NCI-H82 (cell line): ENCODE measurements at regions not wholly inside any gene's neighbourhood (a gene's known extent, or its start where the extent isn't known, plus 50 kb on each side); places are given as distances from the start of the nearest gene placed in this dataset.

Source experiments
- DNase-seq: peaks from one replicate; lab custom pipeline; 2025; lab: John Stamatoyannopoulos, UW

- no peak for DNase-seq
Measured at GRCh38 chr12:125225641-125226040, 160.4 kb downstream of the AACS start.

DNA sequence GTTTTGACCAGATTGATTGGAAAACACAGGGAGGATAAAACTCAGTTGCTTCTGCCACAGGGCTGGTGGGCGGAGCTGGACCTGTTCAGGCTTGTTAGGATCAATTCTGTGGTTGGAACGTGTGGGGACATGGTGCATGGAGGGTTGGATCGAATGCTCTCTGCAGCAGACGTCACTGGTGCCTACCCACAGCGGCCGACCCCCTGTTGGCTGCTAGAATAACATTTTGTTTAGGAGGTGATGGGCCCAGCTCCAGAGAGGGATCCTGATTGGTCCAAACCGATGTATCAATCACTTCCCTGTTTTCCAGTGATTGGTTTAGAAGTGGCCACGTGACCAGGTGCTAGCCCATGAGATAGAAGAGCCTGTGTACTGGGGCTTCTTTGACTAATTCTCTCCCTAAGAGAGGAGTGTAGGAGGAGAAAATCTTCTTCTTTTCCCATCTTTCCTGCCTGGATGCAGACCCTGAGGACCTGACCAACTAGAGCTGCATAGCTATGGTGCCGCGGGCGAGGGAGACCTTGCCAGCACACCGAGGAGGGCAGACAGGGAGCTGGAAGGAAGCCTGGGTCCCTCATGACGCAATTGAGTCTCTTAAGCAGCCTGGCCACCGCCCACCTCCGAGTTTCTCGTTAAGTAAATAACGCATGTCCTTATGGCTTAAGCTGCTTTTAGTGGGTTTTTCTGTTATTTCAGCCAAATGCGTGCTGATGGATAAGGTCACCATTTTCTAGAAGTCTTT, 163.5 kb downstream of the AACS start:
- peak; percentile 27 for DNase-seq

DNA sequence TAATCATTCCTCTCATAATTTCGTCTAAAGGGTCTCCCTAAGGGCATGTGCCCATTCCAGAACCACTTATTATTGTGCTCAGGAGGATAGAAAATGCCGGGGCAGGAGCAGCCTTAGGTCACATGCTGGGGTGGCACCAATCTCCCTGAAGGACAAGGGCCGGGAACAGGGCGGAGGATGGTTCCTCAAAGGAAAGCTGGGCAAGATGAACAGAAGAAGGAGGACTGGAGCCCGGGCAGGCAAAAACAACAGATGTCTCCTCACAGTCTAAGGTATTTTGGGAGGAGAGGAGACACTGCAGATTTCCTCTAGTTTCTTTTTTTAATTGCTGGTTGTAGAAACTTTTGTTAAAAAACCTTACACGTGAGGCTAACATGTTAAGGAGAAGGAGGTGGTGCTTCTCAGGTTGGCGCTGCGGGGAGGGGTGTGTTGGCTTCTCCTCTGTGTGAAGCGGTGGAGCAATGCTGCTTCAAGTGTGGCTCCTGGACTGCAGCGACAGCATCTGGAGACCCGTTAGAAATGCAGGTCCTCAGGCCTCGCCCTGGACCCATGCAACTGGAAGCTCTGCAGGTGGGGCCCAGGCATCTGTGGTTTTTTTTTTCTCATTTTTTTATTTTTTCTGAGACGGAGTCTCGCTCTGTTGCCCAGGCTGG, 164.8 kb downstream of the AACS start:
- no peak for DNase-seq

GRCh38 chr12:125233319-125233718, 168.1 kb downstream of the AACS start:
- DNase-seq: no peak

DNA sequence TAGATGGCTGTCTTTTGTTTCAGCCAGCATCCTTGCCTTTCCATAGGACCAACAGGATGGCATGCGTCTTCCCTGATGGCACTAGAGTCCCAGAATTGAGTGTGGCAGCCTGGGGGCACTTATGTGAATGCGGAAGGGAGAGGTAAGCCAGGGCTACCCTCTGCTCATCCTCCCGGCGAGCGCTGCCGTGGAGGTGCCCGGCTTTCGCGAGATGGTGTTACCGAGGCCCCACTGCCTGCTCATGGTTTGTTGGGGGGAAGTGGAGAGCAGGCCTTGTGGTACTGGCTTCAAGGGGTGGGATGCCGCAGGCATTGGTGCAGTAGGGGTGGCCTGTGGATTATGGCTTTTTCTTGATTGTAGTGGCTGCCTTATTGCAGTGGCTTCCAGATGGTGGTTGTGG, 174.3 kb downstream of the AACS start:
- no peak for DNase-seq

DNA sequence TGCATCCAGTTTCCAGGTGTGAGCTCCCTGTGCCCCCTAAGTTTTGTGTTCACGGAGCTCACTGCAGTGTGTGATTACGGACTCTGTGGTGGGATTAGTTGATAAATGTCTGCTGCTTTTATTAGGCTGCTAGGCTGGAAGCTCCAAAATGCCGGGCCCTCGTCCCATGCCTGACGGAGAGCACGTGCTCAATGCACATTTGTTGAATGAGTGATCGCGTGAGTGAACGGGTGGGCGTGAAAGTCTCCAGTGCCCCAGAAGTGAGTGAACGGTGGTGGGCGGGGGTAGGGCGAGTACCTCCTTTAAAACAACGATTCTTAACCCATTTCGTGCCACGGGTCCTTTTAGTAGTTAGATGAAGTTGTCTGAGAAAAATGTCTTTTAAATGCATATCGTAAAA, 175.5 kb downstream of the AACS start:
- no peak for DNase-seq

DNA sequence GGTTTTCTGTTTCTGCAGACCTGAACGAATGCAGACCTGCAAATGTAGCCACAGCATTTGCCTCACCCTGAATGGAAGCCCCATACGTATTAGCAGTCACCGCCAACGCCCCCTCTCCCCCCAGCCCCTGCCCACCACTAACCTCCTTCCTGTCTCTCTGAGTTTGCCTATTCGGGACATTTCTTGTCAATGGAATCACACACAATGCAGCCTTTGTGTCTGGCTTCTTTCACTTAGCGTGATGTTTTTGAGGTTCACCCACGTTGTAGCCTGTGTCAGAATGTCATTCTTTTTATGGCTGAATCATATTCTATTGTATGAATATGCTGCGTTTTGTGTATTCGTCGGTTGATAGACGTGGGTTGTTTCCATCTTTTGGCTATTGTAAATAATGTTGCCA, 178.6 kb downstream of the AACS start:
- DNase-seq: no peak

- DNase-seq: no peak
Measured at GRCh38 chr12:125244338-125244737, 179.1 kb downstream of the AACS start.

GRCh38 chr12:125245581-125246557, 180.6 kb downstream of the AACS start:
- peak; percentile 57 for DNase-seq

DNA sequence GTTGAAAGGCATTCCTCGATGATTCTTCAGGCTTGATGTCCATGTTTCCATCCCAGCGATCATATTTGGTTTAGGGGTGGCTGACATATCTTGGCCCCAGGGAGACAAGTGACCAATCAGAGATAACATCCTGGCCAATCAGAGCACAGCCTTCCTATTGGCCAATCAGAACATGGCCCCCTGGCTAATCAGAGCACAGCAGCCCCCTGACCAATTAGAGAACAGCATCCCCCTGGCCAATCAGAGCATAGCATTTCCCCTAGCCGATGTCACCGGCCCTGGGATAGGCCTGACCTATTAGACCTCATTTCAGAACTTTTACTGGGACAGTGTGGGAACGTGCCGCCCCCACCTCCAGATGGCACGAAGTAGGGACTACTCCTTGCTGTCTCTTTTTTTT, 182.2 kb downstream of the AACS start:
- DNase-seq: no peak

GRCh38 chr12:125249066-125249824, 184.0 kb downstream of the AACS start:
- peak; percentile 11 for DNase-seq

DNA sequence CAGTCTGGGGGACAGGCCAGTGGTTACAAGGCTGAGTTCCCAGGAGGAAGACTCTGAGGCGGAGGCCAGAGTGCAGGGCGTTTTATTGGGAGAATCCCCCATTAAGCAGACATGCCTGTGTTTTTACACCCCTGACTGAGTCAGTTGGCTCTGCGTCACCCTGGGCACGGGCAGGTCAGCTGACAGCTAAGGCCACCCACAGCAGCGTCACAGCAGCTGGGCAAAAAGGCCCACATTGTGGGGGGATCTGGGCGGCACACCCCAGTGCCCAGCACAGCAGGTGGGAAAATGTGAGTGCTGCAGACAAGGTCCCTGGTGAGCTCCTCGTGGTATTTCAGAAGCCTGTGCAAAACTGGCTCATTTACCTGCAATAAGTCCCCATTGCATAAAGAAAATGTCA, 184.7 kb downstream of the AACS start:
- DNase-seq: no peak

DNA sequence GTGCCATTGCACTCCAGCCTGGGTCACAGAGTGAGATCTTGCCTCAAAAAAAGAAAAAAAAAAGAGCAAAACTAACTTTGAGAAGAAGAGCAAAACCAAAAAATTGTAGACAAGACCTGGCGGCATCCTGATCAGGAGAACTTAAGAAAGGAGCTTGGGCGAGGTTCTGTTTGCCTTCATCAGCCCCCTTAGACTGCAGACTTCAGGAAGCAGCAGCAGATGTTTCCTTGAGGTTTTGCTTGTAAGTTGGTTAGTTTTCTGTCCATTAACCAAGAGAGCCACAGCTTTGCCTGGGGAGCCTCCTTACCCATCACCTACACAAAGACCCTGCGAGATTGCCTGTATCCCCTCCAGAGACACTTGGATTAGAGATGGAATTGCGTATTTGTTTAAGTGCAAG, 189.0 kb downstream of the AACS start:
- no peak for DNase-seq

DNA sequence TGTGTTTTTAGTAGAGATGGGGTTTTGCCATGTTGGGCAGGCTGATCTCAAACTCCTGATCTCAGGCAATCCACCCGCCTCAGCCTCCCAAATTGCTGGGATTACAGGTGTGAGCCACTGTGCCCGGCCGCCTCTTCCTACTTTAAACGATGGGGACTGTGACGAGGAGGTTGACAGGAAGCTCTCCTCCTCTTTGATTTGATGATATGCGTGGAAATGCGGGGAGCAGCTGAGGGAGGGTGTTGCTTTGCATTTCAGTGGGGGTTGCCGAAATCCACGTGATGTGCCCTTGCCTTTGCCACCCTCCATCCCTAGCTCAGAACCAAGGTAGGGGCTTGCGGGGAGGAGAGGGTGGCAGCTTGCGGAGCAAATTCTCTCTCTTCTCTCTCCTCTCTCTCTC, 189.6 kb downstream of the AACS start:
- DNase-seq: no peak

GRCh38 chr12:125255935-125256633, 190.8 kb downstream of the AACS start:
- DNase-seq: no peak

DNA sequence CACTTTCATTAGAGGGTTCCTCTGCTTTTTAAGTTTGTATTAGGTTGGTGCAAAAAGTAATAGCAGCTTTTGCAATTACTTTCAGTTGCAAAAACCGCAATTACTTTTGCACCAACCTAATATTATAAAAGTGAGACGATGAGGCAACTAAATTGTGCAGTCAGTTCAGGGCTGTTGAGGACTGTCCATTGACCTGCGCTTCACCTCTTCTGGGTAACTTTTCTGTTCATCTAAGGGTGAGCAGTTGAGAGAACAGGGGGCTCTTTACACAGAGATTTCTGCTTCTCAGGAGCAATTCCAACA, 191.3 kb downstream of the AACS start:
- no peak for DNase-seq

DNA sequence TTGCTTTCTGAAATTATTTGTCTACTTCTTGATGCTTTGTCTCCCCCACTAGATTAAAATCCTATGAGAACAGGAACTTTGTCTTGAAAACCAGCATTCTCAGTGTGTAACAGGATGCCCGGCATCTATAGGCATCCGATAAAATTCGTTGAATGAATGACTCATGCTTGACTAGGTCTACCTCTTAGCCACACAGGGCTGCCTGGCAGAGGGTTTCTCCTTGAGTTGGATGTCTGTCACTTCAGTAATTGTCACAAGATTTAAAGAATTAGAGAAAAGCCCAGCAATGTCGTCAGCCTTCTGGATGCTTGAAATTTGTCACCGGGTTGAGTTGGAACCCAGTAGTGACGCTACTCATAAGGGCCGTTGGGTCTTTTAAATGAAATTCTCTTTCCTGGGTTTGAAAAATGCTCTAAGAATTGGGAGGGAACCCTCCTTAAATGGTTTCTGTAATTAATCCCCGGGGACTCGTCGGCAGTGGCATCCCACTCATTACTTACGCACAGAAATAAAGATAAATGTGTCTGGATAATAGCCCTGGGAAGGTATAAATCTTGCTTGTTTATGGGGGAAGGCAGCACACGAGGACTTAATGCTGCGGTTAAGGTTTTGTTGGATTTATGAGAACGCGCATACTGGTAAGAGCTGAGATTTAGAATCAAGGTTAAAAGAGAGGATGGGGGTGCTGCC, 194.1 kb downstream of the AACS start:
- DNase-seq: peak; percentile 15

- no peak for DNase-seq
Measured at GRCh38 chr12:125262851-125263250, 197.6 kb downstream of the AACS start.

DNA sequence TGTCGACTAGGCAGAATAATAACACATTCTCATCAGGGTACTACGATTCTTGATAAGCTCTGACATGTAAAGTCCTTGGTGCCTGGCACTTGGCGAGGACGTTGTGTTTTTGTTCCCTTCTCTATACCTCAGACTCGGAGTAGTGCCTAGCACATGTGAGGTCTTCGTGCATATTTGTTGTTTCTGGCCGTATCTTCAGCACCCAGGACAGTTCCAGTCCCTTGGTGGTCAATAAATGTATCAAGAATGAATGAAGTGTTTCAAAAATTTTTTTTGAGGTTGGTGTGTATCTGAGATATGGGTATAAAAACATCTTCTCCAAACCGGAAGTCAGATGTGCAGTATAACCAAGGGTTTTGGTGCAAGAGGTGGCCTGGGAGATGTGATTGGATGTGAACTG, 198.2 kb downstream of the AACS start:
- no peak for DNase-seq

DNA sequence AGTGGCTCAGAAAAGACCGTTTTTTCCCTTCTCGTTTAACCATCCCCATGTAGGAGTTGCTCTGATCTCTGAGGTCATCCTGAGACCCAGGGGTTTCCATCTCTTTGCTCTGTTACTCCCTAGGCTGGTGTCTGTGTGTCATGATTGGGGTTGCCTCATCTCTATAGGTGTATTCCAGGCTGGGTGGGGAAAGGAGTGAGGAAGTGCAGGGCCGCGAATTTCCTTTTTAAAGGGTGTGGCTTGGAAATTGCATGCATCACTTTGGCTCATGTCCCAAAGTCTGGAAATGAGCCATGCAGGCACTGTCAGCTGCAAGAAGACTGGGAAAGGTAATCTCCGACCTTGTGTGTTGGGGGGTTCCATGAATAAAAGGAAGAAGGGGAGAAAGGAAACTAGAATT, 201.9 kb downstream of the AACS start:
- DNase-seq: no peak

DNA sequence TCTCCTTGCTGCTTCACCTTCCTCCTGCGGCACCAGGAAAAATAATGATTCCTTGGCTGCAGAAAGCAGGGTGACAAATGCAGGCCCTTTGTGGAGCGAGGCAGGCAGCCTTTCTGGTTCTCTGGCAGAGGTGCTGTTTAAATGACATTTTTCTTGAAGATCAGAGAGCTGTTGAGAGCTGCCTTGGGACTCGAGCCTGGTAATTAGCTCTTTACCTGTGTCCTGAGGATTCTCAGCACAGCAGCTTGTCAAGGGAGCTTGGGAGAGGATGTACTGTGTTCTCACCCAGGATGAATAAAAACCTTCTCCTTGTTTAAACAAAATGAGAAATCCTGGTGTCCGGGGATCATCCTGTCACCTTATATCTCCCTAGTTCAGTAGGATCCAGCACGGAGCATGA, 204.0 kb downstream of the AACS start:
- no peak for DNase-seq
